ENCODE measurements at regions not wholly inside any gene's neighbourhood (a gene's known extent, or its start where the extent isn't known, plus 50 kb on each side); places are given as distances from the start of the nearest gene placed in this dataset.

- Histone ChIP-seq H3K4me2 (no peak overlapping the region), H3K27ac (no peak overlapping the region), H3K27me3 (no peaks in the 10 kb centered on the region), H3K9me3 (ENCODE audit: low read depth) (no peaks in the 10 kb centered on the region), H2AFZ (no peak overlapping the region), H3K36me3 (replicated peaks; ENCODE audit: insufficient read depth, low read depth) (no peaks in the 10 kb centered on the region), H3K9me2 (replicated peaks; ENCODE audit: insufficient read depth) (no peaks in the 10 kb centered on the region), H3K4me1 (ENCODE audit: insufficient read depth) (no peaks in the 10 kb centered on the region), H3K79me2 (no peaks in the 10 kb centered on the region), H3K4me3 (no peak overlapping the region), H4K20me1 (ENCODE audit: insufficient read depth, poor library complexity, severe bottlenecking) (no peaks in the 10 kb centered on the region)
- no peak for DNase-seq (ENCODE audit: low spot score)
- 91% methylated on average over 3 of the region's 3 CpGs for WGBS (ENCODE audit: low lambda C conversion rate, missing lambda C conversion rate)
- TF ChIP-seq CTCF (IDR thresholded peaks at IDR 0.05; ENCODE audit: poor library complexity) (no peak), EZH2 (IDR thresholded peaks at IDR 0.05; ENCODE audit: borderline replicate concordance) (no peak), EZH2phosphoT487 (IDR thresholded peaks at IDR 0.05; ENCODE audit: low read depth, severe bottlenecking, unreplicated experiment) (no peak)
Observed at GRCh38 chr6:132194529-132194928, 206.7 kb downstream of the MOXD1 start.

GRCh38 chr6:132192631-132193030 lies 208.6 kb downstream of the MOXD1 start:
- Histone ChIP-seq H2AFZ (no peak overlapping the region), H3K4me1 (ENCODE audit: insufficient read depth) (no peaks in the 10 kb centered on the region), H4K20me1 (ENCODE audit: insufficient read depth, poor library complexity, severe bottlenecking) (no peaks in the 10 kb centered on the region), H3K27ac (no peak overlapping the region), H3K27me3 (no peaks in the 10 kb centered on the region), H3K9me3 (ENCODE audit: low read depth) (no peaks in the 10 kb centered on the region), H3K36me3 (replicated peaks; ENCODE audit: insufficient read depth, low read depth) (no peaks in the 10 kb centered on the region), H3K79me2 (no peaks in the 10 kb centered on the region), H3K9me2 (replicated peaks; ENCODE audit: insufficient read depth) (no peaks in the 10 kb centered on the region), H3K4me2 (no peak overlapping the region), H3K4me3 (no peak overlapping the region)
- DNase-seq (ENCODE audit: low spot score), result no peak
- no peak for TF ChIP-seq CTCF (IDR thresholded peaks at IDR 0.05; ENCODE audit: poor library complexity)
- no peak for TF ChIP-seq EZH2phosphoT487 (IDR thresholded peaks at IDR 0.05; ENCODE audit: low read depth, severe bottlenecking, unreplicated experiment)
- no peak for TF ChIP-seq EZH2 (IDR thresholded peaks at IDR 0.05; ENCODE audit: borderline replicate concordance)
- WGBS (ENCODE audit: low lambda C conversion rate, missing lambda C conversion rate), result 67% methylated on average over 5 of the region's 5 CpGs

- Histone ChIP-seq H3K4me2 (no peak overlapping the region), H3K9me2 (replicated peaks; ENCODE audit: insufficient read depth) (no peaks in the 10 kb centered on the region), H3K27ac (no peak overlapping the region), H2AFZ (no peak overlapping the region), H3K4me3 (no peak overlapping the region), H3K36me3 (replicated peaks; ENCODE audit: insufficient read depth, low read depth) (no peaks in the 10 kb centered on the region), H3K27me3 (no peaks in the 10 kb centered on the region), H3K4me1 (ENCODE audit: insufficient read depth) (no peaks in the 10 kb centered on the region), H4K20me1 (ENCODE audit: insufficient read depth, poor library complexity, severe bottlenecking) (no peaks in the 10 kb centered on the region), H3K9me3 (ENCODE audit: low read depth) (no peaks in the 10 kb centered on the region), H3K79me2 (no peaks in the 10 kb centered on the region)
- DNase-seq (ENCODE audit: low spot score), result no peak
- WGBS (ENCODE audit: low lambda C conversion rate, missing lambda C conversion rate), result 87% methylated on average over 3 of the region's 3 CpGs
- TF ChIP-seq EZH2phosphoT487 (IDR thresholded peaks at IDR 0.05; ENCODE audit: low read depth, severe bottlenecking, unreplicated experiment) (no peak), EZH2 (IDR thresholded peaks at IDR 0.05; ENCODE audit: borderline replicate concordance) (no peak), CTCF (IDR thresholded peaks at IDR 0.05; ENCODE audit: poor library complexity) (no peak)
Observed at GRCh38 chr6:132190815-132191175, 210.5 kb downstream of the MOXD1 start.
